ENCODE measurements at regions not wholly inside any gene's neighbourhood (a gene's known extent, or its start where the extent isn't known, plus 50 kb on each side); places are given as distances from the start of the nearest gene placed in this dataset.

- TF ChIP-seq CTCF (conservative IDR thresholded peaks at IDR 0.05; ENCODE audit: low read depth, low read length), result no peak
- TF ChIP-seq EZH2 (IDR thresholded peaks at IDR 0.05; ENCODE audit: borderline replicate concordance, low read depth, low read length, poor library complexity, severe bottlenecking), result no peak
These were observed 622.9 kb downstream of the UTRN start for GRCh38 chr6:144908004-144908403.
